ENCODE measurements at regions not wholly inside any gene's neighbourhood (a gene's known extent, or its start where the extent isn't known, plus 50 kb on each side); places are given as distances from the start of the nearest gene placed in this dataset.

DNA sequence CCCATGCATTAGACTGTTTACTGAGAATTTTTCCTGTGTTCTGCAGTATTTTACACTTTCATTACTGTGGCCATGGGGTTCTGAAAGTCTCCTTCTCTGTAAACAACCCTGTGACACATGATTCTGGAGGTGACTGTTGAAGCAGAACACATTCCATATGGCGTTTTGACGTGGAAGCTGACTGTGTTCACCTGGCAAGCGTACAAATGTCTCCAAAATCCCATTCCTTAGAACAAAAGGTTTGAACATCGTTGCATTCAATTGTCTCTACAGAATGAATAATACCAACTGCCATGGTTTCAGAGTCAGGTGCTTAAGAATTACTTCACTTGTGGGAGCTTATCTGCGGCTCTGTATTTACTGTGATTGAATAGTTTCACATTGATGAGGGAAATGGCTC is 485.6 kb upstream of the TMEM132C start:
- Histone ChIP-seq H3K4me3 (no peak overlapping the region), H3K9me3 (ENCODE audit: low read depth) (no peaks in the 10 kb centered on the region), H3K27me3 (no peaks in the 10 kb centered on the region), H3K27ac (no peak overlapping the region), H3K4me1 (ENCODE audit: low read depth) (no peaks in the 10 kb centered on the region), H3K36me3 (no peaks in the 10 kb centered on the region)
- DNase-seq (ENCODE audit: low read depth in 1 of 2, low spot score in 1 of 2), result no peak
- TF ChIP-seq CTCF (IDR thresholded peaks at IDR 0.05; ENCODE audit: low read depth, low read length), result no peak

GRCh38 chr12:127785540-127785939 is 481.4 kb upstream of the TMEM132C start:
- no peak overlapping the region for H3K27ac ChIP-seq
- DNase-seq (ENCODE audit: low read depth in 1 of 2, low spot score in 1 of 2), result no peak
- no peak overlapping the region for H3K4me3 ChIP-seq
- no peaks in the 10 kb centered on the region for H3K9me3 ChIP-seq (ENCODE audit: low read depth)
- H3K27me3 ChIP-seq, result no peaks in the 10 kb centered on the region
- no peak for TF ChIP-seq CTCF (IDR thresholded peaks at IDR 0.05; ENCODE audit: low read depth, low read length)
- H3K4me1 ChIP-seq (ENCODE audit: low read depth), result no peaks in the 10 kb centered on the region
- H3K36me3 ChIP-seq, result no peaks in the 10 kb centered on the region

DNA sequence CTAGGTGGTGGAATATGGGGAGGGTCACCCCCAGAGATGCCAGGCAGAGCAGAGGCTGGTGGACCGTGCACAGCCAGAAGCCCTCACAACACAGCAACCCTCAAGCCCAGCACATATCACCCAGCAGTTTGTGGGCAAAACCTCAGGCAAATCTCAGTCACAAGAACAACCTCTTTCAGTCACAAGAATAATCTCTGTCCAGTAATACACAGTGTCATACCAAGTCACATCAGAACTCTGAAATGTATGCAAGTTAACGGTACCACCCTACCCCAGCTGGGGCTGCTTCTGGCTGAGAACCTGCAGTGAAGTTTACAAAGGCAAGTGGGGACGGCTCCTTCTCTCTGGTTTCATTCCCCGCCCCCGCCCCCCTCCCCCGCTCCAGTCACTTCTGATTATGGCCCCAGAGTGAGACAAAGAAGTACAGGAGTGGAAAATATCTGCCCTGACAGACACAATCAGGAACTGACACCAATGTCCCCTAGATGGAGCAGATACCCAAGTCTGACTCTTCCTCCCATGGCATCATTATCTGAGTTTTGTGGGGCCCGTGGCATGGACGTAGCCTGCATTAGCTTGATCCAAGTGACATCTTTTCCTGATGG is 480.9 kb upstream of the TMEM132C start:
- DNase-seq (ENCODE audit: low read depth in 1 of 2, low spot score in 1 of 2), result no peak
- no peaks in the 10 kb centered on the region for H3K9me3 ChIP-seq (ENCODE audit: low read depth)
- TF ChIP-seq CTCF (IDR thresholded peaks at IDR 0.05; ENCODE audit: low read depth, low read length), result no peak
- H3K4me1 ChIP-seq (ENCODE audit: low read depth), result no peaks in the 10 kb centered on the region
- no peak overlapping the region for H3K27ac ChIP-seq
- H3K4me3 ChIP-seq, result no peak overlapping the region
- no peaks in the 10 kb centered on the region for H3K36me3 ChIP-seq
- no peaks in the 10 kb centered on the region for H3K27me3 ChIP-seq

DNA sequence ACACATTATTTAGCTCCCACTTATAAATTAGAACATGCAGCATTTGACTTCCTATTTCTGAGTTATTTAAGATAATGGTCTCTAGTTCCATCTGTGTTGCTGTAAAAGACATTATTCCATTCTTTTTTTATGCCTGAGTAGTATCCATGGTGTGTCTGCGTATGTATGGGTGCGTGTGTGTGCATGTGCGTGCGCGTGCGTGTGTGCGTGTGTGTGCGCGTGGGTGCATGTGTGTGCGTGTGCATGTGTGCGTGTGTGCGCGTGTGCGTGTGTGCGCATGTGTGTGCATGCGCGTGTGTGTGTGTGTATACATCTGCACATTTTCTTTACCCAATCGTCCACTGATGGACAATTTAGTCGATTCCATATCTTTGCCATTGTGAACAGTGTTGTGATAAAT is 479.4 kb upstream of the TMEM132C start:
- Histone ChIP-seq H3K4me3 (no peak overlapping the region), H3K36me3 (no peaks in the 10 kb centered on the region), H3K27ac (no peak overlapping the region), H3K4me1 (ENCODE audit: low read depth) (no peaks in the 10 kb centered on the region), H3K27me3 (no peaks in the 10 kb centered on the region), H3K9me3 (ENCODE audit: low read depth) (no peaks in the 10 kb centered on the region)
- no peak for TF ChIP-seq CTCF (IDR thresholded peaks at IDR 0.05; ENCODE audit: low read depth, low read length)
- no peak for DNase-seq (ENCODE audit: low read depth in 1 of 2, low spot score in 1 of 2)

GRCh38 chr12:127790376-127790775 is 476.6 kb upstream of the TMEM132C start:
- H3K36me3 ChIP-seq, result no peaks in the 10 kb centered on the region
- H3K4me3 ChIP-seq, result no peak overlapping the region
- no peaks in the 10 kb centered on the region for H3K27me3 ChIP-seq
- DNase-seq (ENCODE audit: low read depth in 1 of 2, low spot score in 1 of 2), result no peak
- no peaks in the 10 kb centered on the region for H3K4me1 ChIP-seq (ENCODE audit: low read depth)
- no peaks in the 10 kb centered on the region for H3K9me3 ChIP-seq (ENCODE audit: low read depth)
- TF ChIP-seq CTCF (IDR thresholded peaks at IDR 0.05; ENCODE audit: low read depth, low read length), result no peak
- no peak overlapping the region for H3K27ac ChIP-seq

GRCh38 chr12:127791217-127791616 is 475.8 kb upstream of the TMEM132C start:
- no peak for TF ChIP-seq CTCF (IDR thresholded peaks at IDR 0.05; ENCODE audit: low read depth, low read length)
- Histone ChIP-seq H3K36me3 (no peaks in the 10 kb centered on the region), H3K4me3 (no peak overlapping the region), H3K27ac (no peak overlapping the region), H3K27me3 (no peaks in the 10 kb centered on the region), H3K4me1 (ENCODE audit: low read depth) (no peaks in the 10 kb centered on the region), H3K9me3 (ENCODE audit: low read depth) (no peaks in the 10 kb centered on the region)
- DNase-seq (ENCODE audit: low read depth in 1 of 2, low spot score in 1 of 2), result no peak
